DOHH2 (cell line): ENCODE measurements at regions not wholly inside any gene's neighbourhood (a gene's known extent, or its start where the extent isn't known, plus 50 kb on each side); places are given as distances from the start of the nearest gene placed in this dataset.

Experiments used
- H3F3A ChIP-seq: fragments of 200-600 bp; sonication (generic), shearing (Covaris generic); 2 replicates; pipeline ENCODE4 v1.6.0; 2016; ENCODE audit warnings: antibody characterized with exemption, mild to moderate bottlenecking; ENCODE audit not compliant: control insufficient read depth, insufficient read depth
- H3K27ac ChIP-seq: fragments of 200-600 bp; sonication (generic); 2 replicates; pipeline ENCODE4 v1.5.1; 2014; ENCODE audit warnings: low read depth, mild to moderate bottlenecking, low read length, moderate library complexity
- H3K27me3 ChIP-seq: fragments of 200-600 bp; sonication (generic); 2 replicates; pipeline ENCODE4 v1.6.1; 2014; ENCODE audit warnings: mild to moderate bottlenecking, low read length, mixed read lengths; ENCODE audit not compliant: control insufficient read depth
- H3K36me3 ChIP-seq: fragments of 200-600 bp; sonication (generic); 2 replicates; pipeline ENCODE4 v1.6.1; 2014; ENCODE audit warnings: mild to moderate bottlenecking, low read length, moderate library complexity, mixed read lengths; ENCODE audit not compliant: control insufficient read depth
- H3K4me1 ChIP-seq: fragments of 200-600 bp; sonication (generic); 2 replicates; pipeline ENCODE4 v1.6.1; 2014; ENCODE audit warnings: mild to moderate bottlenecking, low read length, mixed read lengths; ENCODE audit not compliant: control insufficient read depth
- H3K4me2 ChIP-seq: fragments of 200-600 bp; sonication (generic); 2 replicates; pipeline ENCODE4 v1.6.0; 2014; ENCODE audit warnings: mild to moderate bottlenecking, low read length, moderate library complexity
- H3K4me3 ChIP-seq: fragments of 200-600 bp; sonication (generic); 2 replicates; pipeline ENCODE4 v1.5.1; 2014; ENCODE audit warnings: mild to moderate bottlenecking, low read length, mixed read lengths
- H3K79me2 ChIP-seq: fragments of 200-600 bp; sonication (generic); 2 replicates; pipeline ENCODE4 v1.6.1; 2014; ENCODE audit warnings: mild to moderate bottlenecking, low read length, mixed read lengths; ENCODE audit not compliant: control insufficient read depth
- H3K9me2 ChIP-seq: fragments of 200-600 bp; sonication (generic); replicated peaks from 2 replicates; pipeline ENCODE4 v1.6.1; 2014; ENCODE audit warnings: mild to moderate bottlenecking, low read length, mixed read lengths; ENCODE audit not compliant: control insufficient read depth
- H3K9me3 ChIP-seq: fragments of 200-600 bp; sonication (generic); 2 replicates; pipeline ENCODE4 v1.6.1; 2014; ENCODE audit warnings: antibody characterized with exemption, low read length, mixed read lengths; ENCODE audit not compliant: control insufficient read depth, insufficient read depth
- H4K20me1 ChIP-seq: fragments of 200-600 bp; sonication (generic); 2 replicates; pipeline ENCODE4 v1.6.0; 2014; ENCODE audit warnings: low read depth, mild to moderate bottlenecking, antibody characterized with exemption, low read length, moderate library complexity; ENCODE audit not compliant: control insufficient read depth, insufficient read depth
- EZH2phosphoT487 ChIP-seq: fragments of 200-600 bp; sonication (generic); IDR thresholded peaks from 2 replicates; pipeline ENCODE4 v1.6.1; 2017; ENCODE audit warnings: borderline replicate concordance, mild to moderate bottlenecking, antibody characterized with exemption, low read length, moderate library complexity, mixed read lengths
- TF ChIP-seq, protein P1 (sequence below): fragments of 200-600 bp; sonication (generic); IDR thresholded peaks from one replicate; pipeline ENCODE4 v1.5.1; 2014; ENCODE audit warnings: antibody characterized with exemption, mild to moderate bottlenecking, low read depth, low read length; ENCODE audit not compliant: poor library complexity, severe bottlenecking

GRCh38 chr15:93178371-93178770 is 89.4 kb upstream of the RGMA start:
- Histone ChIP-seq H3K36me3 (no peaks in the 10 kb centered on the region), H3K4me1 (peaks cover 7% of the 10 kb centered on the region), H3K79me2 (no peaks in the 10 kb centered on the region), H3K27ac (no peak overlapping the region), H3F3A (no peaks in the 10 kb centered on the region), H4K20me1 (no peaks in the 10 kb centered on the region), H3K4me2 (no peak overlapping the region), H3K4me3 (no peak overlapping the region), H3K9me2 (no peaks in the 10 kb centered on the region), H3K9me3 (no peaks in the 10 kb centered on the region), H3K27me3 (no peaks in the 10 kb centered on the region)
- no peak for TF ChIP-seq EZH2phosphoT487
- TF ChIP-seq, protein P1, sequence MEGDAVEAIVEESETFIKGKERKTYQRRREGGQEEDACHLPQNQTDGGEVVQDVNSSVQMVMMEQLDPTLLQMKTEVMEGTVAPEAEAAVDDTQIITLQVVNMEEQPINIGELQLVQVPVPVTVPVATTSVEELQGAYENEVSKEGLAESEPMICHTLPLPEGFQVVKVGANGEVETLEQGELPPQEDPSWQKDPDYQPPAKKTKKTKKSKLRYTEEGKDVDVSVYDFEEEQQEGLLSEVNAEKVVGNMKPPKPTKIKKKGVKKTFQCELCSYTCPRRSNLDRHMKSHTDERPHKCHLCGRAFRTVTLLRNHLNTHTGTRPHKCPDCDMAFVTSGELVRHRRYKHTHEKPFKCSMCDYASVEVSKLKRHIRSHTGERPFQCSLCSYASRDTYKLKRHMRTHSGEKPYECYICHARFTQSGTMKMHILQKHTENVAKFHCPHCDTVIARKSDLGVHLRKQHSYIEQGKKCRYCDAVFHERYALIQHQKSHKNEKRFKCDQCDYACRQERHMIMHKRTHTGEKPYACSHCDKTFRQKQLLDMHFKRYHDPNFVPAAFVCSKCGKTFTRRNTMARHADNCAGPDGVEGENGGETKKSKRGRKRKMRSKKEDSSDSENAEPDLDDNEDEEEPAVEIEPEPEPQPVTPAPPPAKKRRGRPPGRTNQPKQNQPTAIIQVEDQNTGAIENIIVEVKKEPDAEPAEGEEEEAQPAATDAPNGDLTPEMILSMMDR, result no peak

DNA sequence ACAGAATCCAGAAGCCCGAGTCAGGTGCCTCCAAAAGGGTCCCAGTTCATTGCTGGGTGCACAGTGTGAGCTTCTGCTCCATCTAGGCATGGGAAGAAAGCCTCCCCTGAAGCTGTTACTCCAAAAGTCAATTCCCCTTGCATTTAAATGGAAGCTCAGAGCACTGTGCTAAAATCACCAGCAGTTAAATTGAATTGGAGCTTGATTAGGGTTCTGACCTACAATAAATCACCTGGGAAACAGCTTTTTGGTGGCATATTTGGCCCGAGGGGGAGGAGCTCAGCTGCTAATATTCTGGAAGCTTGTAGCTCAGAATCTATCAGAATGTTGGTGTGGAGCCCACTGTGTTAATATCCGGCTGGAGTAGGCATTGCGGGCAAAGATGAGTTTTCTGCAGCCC is 87.1 kb upstream of the RGMA start:
- TF ChIP-seq EZH2phosphoT487, result no peak
- TF ChIP-seq, protein P1, result no peak
- no peak overlapping the region for H3K27ac ChIP-seq
- H3F3A ChIP-seq, result no peaks in the 10 kb centered on the region
- peaks cover 7% of the 10 kb centered on the region for H3K4me1 ChIP-seq
- H3K9me3 ChIP-seq, result no peaks in the 10 kb centered on the region
- H3K36me3 ChIP-seq, result no peaks in the 10 kb centered on the region
- no peaks in the 10 kb centered on the region for H3K27me3 ChIP-seq
- H3K9me2 ChIP-seq, result no peaks in the 10 kb centered on the region
- H4K20me1 ChIP-seq, result no peaks in the 10 kb centered on the region
- H3K4me3 ChIP-seq, result no peak overlapping the region
- H3K79me2 ChIP-seq, result no peaks in the 10 kb centered on the region
- H3K4me2 ChIP-seq, result no peak overlapping the region

DNA sequence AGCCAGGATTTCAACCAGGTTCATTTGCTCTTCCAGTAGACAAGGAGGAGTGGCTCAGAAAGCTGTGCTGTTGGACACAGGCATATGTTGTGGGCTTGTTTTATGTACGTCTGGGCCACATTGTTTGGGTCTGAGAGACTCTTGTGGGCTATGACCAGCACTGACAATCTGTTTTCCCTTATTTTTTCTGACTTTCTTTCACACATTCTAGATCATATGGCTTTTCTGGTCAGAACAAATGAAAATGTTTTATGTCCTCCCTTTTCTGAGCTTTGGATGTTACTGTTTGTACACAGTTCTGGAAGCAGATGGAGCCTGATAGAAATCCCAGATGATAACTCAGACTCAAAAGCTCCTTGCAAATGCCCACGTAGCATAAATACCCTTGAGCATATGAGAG is 85.8 kb upstream of the RGMA start:
- Histone ChIP-seq H3K79me2 (no peaks in the 10 kb centered on the region), H3K4me2 (no peak overlapping the region), H3F3A (no peaks in the 10 kb centered on the region), H3K27me3 (no peaks in the 10 kb centered on the region), H3K36me3 (no peaks in the 10 kb centered on the region), H3K27ac (no peak overlapping the region), H4K20me1 (no peaks in the 10 kb centered on the region), H3K4me1 (peaks cover 7% of the 10 kb centered on the region), H3K9me3 (no peaks in the 10 kb centered on the region), H3K9me2 (no peaks in the 10 kb centered on the region), H3K4me3 (no peak overlapping the region)
- TF ChIP-seq, protein P1, result no peak
- no peak for TF ChIP-seq EZH2phosphoT487

DNA sequence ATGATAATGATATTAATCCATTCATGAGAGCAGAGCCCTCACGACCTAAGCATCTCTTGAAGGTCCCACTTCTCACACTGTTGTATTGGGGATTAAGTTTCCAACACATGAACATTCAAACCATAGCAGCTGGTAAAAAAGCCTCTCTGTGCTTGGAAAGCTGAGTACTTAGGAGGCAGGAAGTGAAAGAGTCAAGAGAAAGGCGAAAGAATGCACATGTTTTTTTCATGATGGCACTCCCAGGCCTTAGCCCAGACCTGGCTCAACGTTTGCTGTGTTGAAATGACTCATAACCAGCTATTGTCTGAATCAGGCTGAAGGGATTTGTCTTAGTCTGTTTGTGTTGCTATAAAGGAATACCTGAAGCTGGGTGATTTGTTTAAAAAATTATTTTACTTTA is 84.4 kb upstream of the RGMA start:
- Histone ChIP-seq H3K4me2 (no peak overlapping the region), H3K9me2 (no peaks in the 10 kb centered on the region), H3F3A (no peaks in the 10 kb centered on the region), H3K27ac (no peak overlapping the region), H3K9me3 (no peaks in the 10 kb centered on the region), H3K79me2 (no peaks in the 10 kb centered on the region), H3K4me1 (peaks cover under 1% of the 10 kb centered on the region; the same call in 1 of the 2 replicates), H3K36me3 (no peaks in the 10 kb centered on the region), H3K27me3 (no peaks in the 10 kb centered on the region), H4K20me1 (no peaks in the 10 kb centered on the region), H3K4me3 (no peak overlapping the region)
- no peak for TF ChIP-seq EZH2phosphoT487
- TF ChIP-seq, protein P1, result no peak
